Ovary (tissue), 7 donors: ENCODE measurements at regions not wholly inside any gene's neighbourhood (a gene's known extent, or its start where the extent isn't known, plus 50 kb on each side); places are given as distances from the start of the nearest gene placed in this dataset.

ENCODE experiments used
- DNase-seq, 5 donors: peaks; one replicate each; pipeline ENCODE4 v3.0.0-alpha.2; 2019 to 2020
- H3K27ac ChIP-seq, 2 donors: fragments of 200-600 bp; one replicate each; pipeline versions ENCODE4 v1.5.1 to v1.8.0; 2019 to 2022
- H3K27me3 ChIP-seq: fragments of 200-600 bp; one replicate; pipeline ENCODE4 v1.8.0; 2022
- H3K36me3 ChIP-seq: fragments of 200-600 bp; sonication (generic); one replicate; pipeline ENCODE4 v1.5.1; 2019
- H3K4me1 ChIP-seq: one replicate; pipeline ENCODE4 v1.8.1; 2013; ENCODE audit warnings: mild to moderate bottlenecking, moderate library complexity; ENCODE audit not compliant: insufficient read depth
- H3K4me3 ChIP-seq: fragments of 200-600 bp; sonication (generic); one replicate; pipeline ENCODE4 v1.5.1; 2017
- H3K9me3 ChIP-seq, 2 donors: fragments of 200-600 bp in 1 of 2; sonication (generic) in 1 of 2; one replicate each; pipeline versions ENCODE4 v1.5.1 to v1.8.1; 2013 to 2019; ENCODE audit warnings: mild to moderate bottlenecking in 1 of 2, moderate library complexity in 1 of 2
- EP300 ChIP-seq: sonication (generic); formaldehyde crosslinking; IDR thresholded peaks from one replicate; pipeline ENCODE4 v1.6.1; 2017; ENCODE audit warnings: antibody characterized with exemption
- POLR2A ChIP-seq: fragments of 450-650 bp; IDR thresholded peaks from one replicate; pipeline ENCODE4 v1.6.1; 2017; ENCODE audit warnings: antibody characterized with exemption, mild to moderate bottlenecking, moderate library complexity
- WGBS, 3 donors: extraction: QIAGEN DNeasy Blood & Tissue Kit in 1 of 3; methylation state at CpG; one replicate each; pipeline versions ENCODE4 v1.1.5 to v1.1.7; 2013 to 2017; 5-methylcytosine and 5-hydroxymethylcytosine counted together
- intact Hi-C, 4 donors: fragments of 100-400 bp; cut with DNase I; formaldehyde crosslinking; loops; one replicate each; pipeline versions ENCODE4 v1.11.0 to v1.15.1; 2022 to 2023
- TF ChIP-seq, protein P1 (sequence below), 3 donors: fragments of 450-650 bp in 2 of 3; fragments of 200-600 bp in 1 of 3; IDR thresholded peaks; one replicate each; pipeline versions ENCODE4 v1.5.1 to v1.8.0; 2016 to 2022; ENCODE audit warnings: antibody characterized with exemption in 3 of 3, mild to moderate bottlenecking in 1 of 3
- donor health status: DM: no; HTN: no; CAD: no; lungs with moderate emphysema.
- donor health status: DM: no; HTN: no; CAD: no.
- donor health status: Bipolar disorder and iron deficiency.
- donor health status: DM: no; HTN: no; CAD: no.
- donor health status: DM: yes; HTN: yes; CAD: no.

GRCh38 chr12:94766397-94766796, 116.0 kb upstream of the TMCC3 start:
- no peak for DNase-seq
- intact Hi-C loops, result loop anchor here in 2 of 4 donors (10.0 kb wide), 1 partner anchor 222 kb away; no protein-coding TSS in a partner anchor
- 90 to 100% (median 94%) methylated on average over 1 of the region's 1 CpG for WGBS, 3 donors
- H3K9me3 ChIP-seq, result no peaks in the 10 kb centered on the region
- no peaks in the 10 kb centered on the region for H3K36me3 ChIP-seq
- H3K27ac ChIP-seq, result no peak overlapping the region
- H3K27me3 ChIP-seq, result no peaks in the 10 kb centered on the region
- H3K4me3 ChIP-seq, result no peak overlapping the region
- TF ChIP-seq, protein P1, sequence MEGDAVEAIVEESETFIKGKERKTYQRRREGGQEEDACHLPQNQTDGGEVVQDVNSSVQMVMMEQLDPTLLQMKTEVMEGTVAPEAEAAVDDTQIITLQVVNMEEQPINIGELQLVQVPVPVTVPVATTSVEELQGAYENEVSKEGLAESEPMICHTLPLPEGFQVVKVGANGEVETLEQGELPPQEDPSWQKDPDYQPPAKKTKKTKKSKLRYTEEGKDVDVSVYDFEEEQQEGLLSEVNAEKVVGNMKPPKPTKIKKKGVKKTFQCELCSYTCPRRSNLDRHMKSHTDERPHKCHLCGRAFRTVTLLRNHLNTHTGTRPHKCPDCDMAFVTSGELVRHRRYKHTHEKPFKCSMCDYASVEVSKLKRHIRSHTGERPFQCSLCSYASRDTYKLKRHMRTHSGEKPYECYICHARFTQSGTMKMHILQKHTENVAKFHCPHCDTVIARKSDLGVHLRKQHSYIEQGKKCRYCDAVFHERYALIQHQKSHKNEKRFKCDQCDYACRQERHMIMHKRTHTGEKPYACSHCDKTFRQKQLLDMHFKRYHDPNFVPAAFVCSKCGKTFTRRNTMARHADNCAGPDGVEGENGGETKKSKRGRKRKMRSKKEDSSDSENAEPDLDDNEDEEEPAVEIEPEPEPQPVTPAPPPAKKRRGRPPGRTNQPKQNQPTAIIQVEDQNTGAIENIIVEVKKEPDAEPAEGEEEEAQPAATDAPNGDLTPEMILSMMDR (IDR thresholded peaks at IDR 0.05), result no peak
- no peak for TF ChIP-seq EP300
- no peak for TF ChIP-seq POLR2A
- H3K4me1 ChIP-seq, result peaks cover 5% of the 10 kb centered on the region

- no peak for DNase-seq
- intact Hi-C loops, result loop anchor here in 2 of 4 donors (10.0 kb wide), 1 partner anchor 219 kb away; no protein-coding TSS in a partner anchor
- TF ChIP-seq EP300 (no peak), POLR2A (no peak)
- TF ChIP-seq, protein P1 (IDR thresholded peaks at IDR 0.05), result no peak
- Histone ChIP-seq H3K27ac (no peak overlapping the region), H3K4me3 (no peak overlapping the region), H3K27me3 (no peaks in the 10 kb centered on the region), H3K4me1 (peaks cover 3% of the 10 kb centered on the region), H3K36me3 (no peaks in the 10 kb centered on the region), H3K9me3 (no peaks in the 10 kb centered on the region)
- WGBS, 3 donors, result 90 to 97% (median 96%) methylated on average over 6 of the region's 6 CpGs
Observed at GRCh38 chr12:94763462-94763861, 113.1 kb upstream of the TMCC3 start.

GRCh38 chr12:94762943-94763342, 112.6 kb upstream of the TMCC3 start:
- Histone ChIP-seq H3K4me3 (no peak overlapping the region), H3K4me1 (peaks cover 3% of the 10 kb centered on the region), H3K36me3 (no peaks in the 10 kb centered on the region), H3K9me3 (no peaks in the 10 kb centered on the region), H3K27ac (no peak overlapping the region), H3K27me3 (no peaks in the 10 kb centered on the region)
- WGBS, 3 donors, result 58 to 88% (median 85%) methylated on average over 3 of the region's 3 CpGs
- no peak for DNase-seq
- intact Hi-C loops, result loop anchor here in 2 of 4 donors (10.0 kb wide), 1 partner anchor 218 kb away; no protein-coding TSS in a partner anchor
- TF ChIP-seq POLR2A, result no peak

- no peak for TF ChIP-seq EP300
- intact Hi-C loops, result loop anchor here in 2 of 4 donors (10.0 kb wide), 1 partner anchor 218 kb away; no protein-coding TSS in a partner anchor
Observed at GRCh38 chr12:94762259-94762942, 112.0 kb upstream of the TMCC3 start.

DNA sequence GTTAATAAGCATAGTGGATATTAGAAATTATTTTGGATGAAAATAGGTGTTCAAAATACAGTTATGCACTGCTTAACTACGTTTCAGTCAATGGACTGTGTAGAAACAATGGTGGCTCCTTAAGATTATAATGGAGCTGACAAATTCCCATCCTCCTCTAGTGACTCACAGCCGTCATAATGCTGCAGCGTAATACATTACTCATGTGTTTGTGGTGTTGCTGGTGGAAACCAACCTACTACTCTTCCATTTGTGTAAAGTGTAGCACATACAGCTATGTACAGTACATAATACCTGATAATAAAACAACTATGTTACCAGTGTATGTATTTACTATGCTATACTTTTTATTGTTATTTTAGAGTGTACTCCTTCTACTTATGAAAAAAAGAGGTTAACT, 111.2 kb upstream of the TMCC3 start:
- no peaks in the 10 kb centered on the region for H3K36me3 ChIP-seq
- H3K27ac ChIP-seq, result no peak overlapping the region
- no peak for DNase-seq
- H3K4me1 ChIP-seq, result peaks cover 3% of the 10 kb centered on the region
- no peaks in the 10 kb centered on the region for H3K9me3 ChIP-seq
- no peak overlapping the region for H3K4me3 ChIP-seq
- intact Hi-C loops, result loop anchor here in 2 of 4 donors (10.0 kb wide), 1 partner anchor 217 kb away; no protein-coding TSS in a partner anchor
- 84 to 87% (median 86%) methylated on average over 3 of the region's 3 CpGs for WGBS, 3 donors
- H3K27me3 ChIP-seq, result no peaks in the 10 kb centered on the region
- no peak for TF ChIP-seq EP300
- TF ChIP-seq POLR2A, result no peak
- TF ChIP-seq, protein P1 (IDR thresholded peaks at IDR 0.05), result no peak

More at GRCh38 chr12:94762259-94762942, 112.0 kb upstream of the TMCC3 start:
- WGBS, 3 donors, result 67 to 72% (median 71%) methylated on average over 4 of the region's 4 CpGs
- H3K4me1 ChIP-seq, result peaks cover 3% of the 10 kb centered on the region
- no peak for DNase-seq
- no peaks in the 10 kb centered on the region for H3K27me3 ChIP-seq
- H3K27ac ChIP-seq, result no peak overlapping the region
- H3K9me3 ChIP-seq, result no peaks in the 10 kb centered on the region
- H3K4me3 ChIP-seq, result no peak overlapping the region
- no peaks in the 10 kb centered on the region for H3K36me3 ChIP-seq
